HCT116 (cell line): ENCODE measurements at regions not wholly inside any gene's neighbourhood (a gene's known extent, or its start where the extent isn't known, plus 50 kb on each side); places are given as distances from the start of the nearest gene placed in this dataset.

Source experiments
- ATAC-seq: fragments of 200-7000 bp; cut with Tn5 transposase; 2 replicates; pipeline ENCODE4 v1.9.1; 2020; ENCODE audit warnings: mild to moderate bottlenecking, moderate library complexity
- BruUV-seq: library from RNA; stranded (reverse); fragments of 400-500 nt; replicated peaks from 2 replicates; lab custom pipeline; 2021; lab: Mats Ljungman, UMichigan
- CTCF ChIA-PET: fragments of 300-600 bp; sonication (Branson Sonifier 250); formaldehyde crosslinking; loops from one replicate; lab custom pipeline; 2021; ENCODE audit warnings: antibody characterized with exemption; lab: Charles Lee
- POLR2A ChIA-PET: fragments of 300-600, 350-600 bp; sonication (Branson Sonifier 250); formaldehyde crosslinking; loops from one replicate; lab custom pipeline; 2021; ENCODE audit warnings: antibody characterized with exemption; lab: Charles Lee
- RAD21 ChIA-PET, 2 experiments: fragments of 300-600 bp; sonication (Branson Sonifier 250); formaldehyde crosslinking; loops; one replicate each; lab custom pipeline; 2023; ENCODE audit warnings: low total read pairs in 2 of 2; ENCODE audit not compliant: uncharacterized antibody in 2 of 2, unreplicated experiment in 2 of 2, low non-redundant PET in 1 of 2; lab: Charles Lee
- DNase-seq: peaks from one replicate; pipeline ENCODE4 v3.0.0-alpha.2; 2010; ENCODE audit warnings: low read depth, low spot score
- H2AFZ ChIP-seq: fragments of 200-600 bp; shearing (Covaris generic), sonication (generic); 2 replicates; pipeline ENCODE4 v1.6.1; 2017; ENCODE audit warnings: low read depth, mixed run types, mixed read lengths, antibody characterized with exemption, low read length; ENCODE audit not compliant: poor library complexity, severe bottlenecking
- H3K27ac ChIP-seq: 2 replicates; pipeline ENCODE4 v1.5.1; 2012; ENCODE audit warnings: low read depth, low read length
- H3K27me3 ChIP-seq: fragments of 200-600 bp; sonication (generic); 2 replicates; pipeline ENCODE4 v1.6.1; 2016; ENCODE audit warnings: mixed run types, low read length, mixed read lengths; ENCODE audit not compliant: insufficient read depth
- H3K36me3 ChIP-seq, 2 experiments: fragments of 200-500 bp in 1 of 2; fragments of 200-600 bp in 1 of 2; sonication (Bioruptor generic) in 1 of 2; sonication (generic) in 1 of 2; 2 replicates each; pipeline versions ENCODE4 v1.5.1 to v1.6.1; 2014 to 2016; ENCODE audit warnings: low read length in 2 of 2, inconsistent platforms in 1 of 2, mixed read lengths in 1 of 2, mixed run types in 1 of 2; ENCODE audit not compliant: insufficient read depth in 2 of 2, control insufficient read depth in 1 of 2
- H3K4me1 ChIP-seq, 2 experiments: fragments of 200-600 bp in 1 of 2; sonication (generic) in 1 of 2; 2 replicates each; pipeline versions ENCODE4 v1.5.1 to v1.6.1; 2012 to 2017; ENCODE audit warnings: low read length in 2 of 2, inconsistent platforms in 1 of 2, mild to moderate bottlenecking in 1 of 2, mixed read lengths in 1 of 2, mixed run types in 1 of 2, moderate library complexity in 1 of 2; ENCODE audit not compliant: insufficient read depth in 2 of 2, control insufficient read depth in 1 of 2
- H3K4me2 ChIP-seq: fragments of 200-600 bp; sonication (generic); 2 replicates; pipeline ENCODE4 v1.6.1; 2017; ENCODE audit warnings: mixed run types, low read length, mixed read lengths
- H3K4me3 ChIP-seq, 2 experiments: fragments of 200-600 bp in 1 of 2; sonication (generic) in 1 of 2; replicated peaks in 1 of 2; 2 replicates each; pipeline ENCODE4 v1.5.1; 2011 to 2016; ENCODE audit warnings: low read length in 2 of 2, control low read depth in 1 of 2, low read depth in 1 of 2, mild to moderate bottlenecking in 1 of 2, mixed read lengths in 1 of 2, mixed run types in 1 of 2
- H3K79me2 ChIP-seq: fragments of 200-600 bp; sonication (generic); 2 replicates; pipeline ENCODE4 v1.6.1; 2017; ENCODE audit warnings: mild to moderate bottlenecking, mixed run types, low read length, moderate library complexity, mixed read lengths; ENCODE audit not compliant: insufficient read depth
- H3K9ac ChIP-seq: fragments of 200-600 bp; sonication (generic); 2 replicates; pipeline ENCODE4 v1.6.1; 2016; ENCODE audit warnings: low read length, mixed read lengths
- H3K9me2 ChIP-seq: fragments of 200-600 bp; sonication (generic), shearing (Covaris generic); 2 replicates; pipeline ENCODE4 v1.6.1; 2017; ENCODE audit warnings: mixed run types, mild to moderate bottlenecking, moderate library complexity; ENCODE audit not compliant: insufficient read depth
- H3K9me3 ChIP-seq, 2 experiments: fragments of 200-500 bp in 1 of 2; fragments of 200-600 bp in 1 of 2; sonication (Bioruptor generic) in 1 of 2; sonication (generic) in 1 of 2; 2 replicates each; pipeline ENCODE4 v1.6.1; 2014 to 2017; ENCODE audit warnings: low read length in 2 of 2, mixed read lengths in 2 of 2, inconsistent platforms in 1 of 2, low read depth in 1 of 2, mild to moderate bottlenecking in 1 of 2, mixed run types in 1 of 2, moderate library complexity in 1 of 2; ENCODE audit not compliant: control insufficient read depth in 1 of 2, insufficient read depth in 1 of 2
- H4K20me1 ChIP-seq: fragments of 200-600 bp; sonication (generic), shearing (Covaris generic); 2 replicates; pipeline ENCODE4 v1.6.1; 2017; ENCODE audit warnings: mixed run types, mild to moderate bottlenecking, moderate library complexity; ENCODE audit not compliant: insufficient read depth
- CBX3 ChIP-seq: IDR thresholded peaks from 2 replicates; pipeline ENCODE4 v1.6.1; 2012; ENCODE audit warnings: low read depth
- CEBPB ChIP-seq: IDR thresholded peaks from 2 replicates; pipeline ENCODE4 v1.6.1; 2012; ENCODE audit warnings: low read depth
- EGR1 ChIP-seq: IDR thresholded peaks from 2 replicates; pipeline ENCODE4 v1.6.1; 2012; ENCODE audit warnings: low read depth
- ELF1 ChIP-seq: IDR thresholded peaks from 2 replicates; pipeline ENCODE4 v1.6.1; 2012; ENCODE audit warnings: low read depth, borderline replicate concordance
- EZH2 ChIP-seq: fragments of 200-600 bp; sonication (generic); IDR thresholded peaks from 2 replicates; pipeline ENCODE4 v1.6.1; 2017; ENCODE audit warnings: antibody characterized with exemption, mixed run types
- EZH2phosphoT487 ChIP-seq: fragments of 200-600 bp; IDR thresholded peaks from 2 replicates; pipeline ENCODE4 v1.6.1; 2018; ENCODE audit warnings: antibody characterized with exemption, borderline replicate concordance
- FOSL1 ChIP-seq: IDR thresholded peaks from 2 replicates; pipeline ENCODE4 v1.6.1; 2012; ENCODE audit warnings: low read depth
- JUND ChIP-seq: IDR thresholded peaks from 2 replicates; pipeline ENCODE4 v1.6.1; 2012
- POLR2AphosphoS5 ChIP-seq: IDR thresholded peaks from 2 replicates; pipeline ENCODE4 v1.6.1; 2011; ENCODE audit warnings: mild to moderate bottlenecking, low read depth, low read length, moderate library complexity
- RAD21 ChIP-seq: IDR thresholded peaks from 2 replicates; pipeline ENCODE4 v1.6.1; 2012; ENCODE audit warnings: low read depth, mild to moderate bottlenecking
- SIN3A ChIP-seq: IDR thresholded peaks from 2 replicates; pipeline ENCODE4 v1.6.1; 2012; ENCODE audit warnings: low read depth
- SP1 ChIP-seq: IDR thresholded peaks from 2 replicates; pipeline ENCODE4 v1.6.1; 2012; ENCODE audit warnings: low read depth
- SRF ChIP-seq: IDR thresholded peaks from 2 replicates; pipeline ENCODE4 v1.6.1; 2012; ENCODE audit warnings: low read depth
- TCF7L2 ChIP-seq: IDR thresholded peaks from 2 replicates; pipeline ENCODE4 v1.7.0; 2011; ENCODE audit warnings: borderline replicate concordance, inconsistent platforms; ENCODE audit not compliant: insufficient read depth, insufficient read length; ENCODE audit errors: extremely low read depth
- YY1 ChIP-seq: IDR thresholded peaks from 2 replicates; pipeline ENCODE4 v1.6.1; 2011; ENCODE audit warnings: low read length, low read depth, moderate library complexity, mild to moderate bottlenecking; ENCODE audit not compliant: insufficient replicate concordance; ENCODE audit errors: extremely low read depth
- ZFX ChIP-seq: fragments of 450-650 bp; IDR thresholded peaks from 2 replicates; pipeline ENCODE4 v1.6.1; 2017
- ZNF274 ChIP-seq: fragments of 200-500 bp; sonication (Bioruptor generic); IDR thresholded peaks from 2 replicates; pipeline ENCODE4 v1.6.1; 2014; ENCODE audit warnings: mild to moderate bottlenecking, low read depth, low read length, inconsistent platforms
- intact Hi-C: fragments of 100-400 bp; cut with micrococcal nuclease; formaldehyde crosslinking; loops from 2 replicates; pipeline ENCODE4 v1.10.0; 2022
- TF ChIP-seq, protein P1 (sequence below): IDR thresholded peaks from 2 replicates; pipeline ENCODE4 v1.6.1; 2012; ENCODE audit warnings: low read depth
- TF ChIP-seq, protein P2 (sequence below): IDR thresholded peaks from 2 replicates; pipeline ENCODE4 v1.6.1; 2011; ENCODE audit warnings: mild to moderate bottlenecking, low read length, moderate library complexity; ENCODE audit not compliant: insufficient replicate concordance; ENCODE audit errors: extremely low read depth

DNA sequence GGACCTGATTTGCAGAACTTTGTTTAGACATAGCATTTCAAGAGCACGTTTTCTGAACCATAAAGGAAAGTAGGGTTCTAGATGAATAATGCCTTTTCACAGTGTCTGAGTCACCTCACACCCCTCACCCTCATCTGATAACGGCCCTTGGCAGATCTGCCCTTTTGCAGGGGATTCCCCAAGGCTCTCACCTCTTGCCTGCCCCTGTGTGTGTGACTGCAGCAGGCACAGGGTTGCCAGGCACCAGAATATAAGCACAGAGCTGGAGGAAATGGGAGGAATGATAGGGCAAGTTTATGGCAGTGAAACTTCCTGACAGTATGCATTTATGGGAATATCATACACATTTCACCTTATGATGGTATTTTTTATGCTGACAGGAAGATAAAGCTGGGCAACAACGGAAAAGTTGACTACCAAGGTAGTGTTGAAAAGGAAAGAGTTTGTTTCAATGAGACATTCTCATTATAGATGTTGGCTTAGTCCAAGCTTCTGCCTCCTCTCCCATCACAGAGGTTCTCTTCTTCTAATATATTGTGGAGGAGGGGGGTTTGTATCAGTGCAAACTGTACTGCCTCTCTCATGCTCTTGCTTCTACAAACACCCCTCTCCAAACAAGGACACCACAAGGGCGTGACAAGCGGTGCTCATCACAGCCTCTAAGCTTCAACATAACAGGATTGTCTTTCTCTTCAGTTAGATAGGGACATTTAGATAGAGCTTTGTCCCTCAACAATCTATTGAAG is 101.5 kb upstream of the BACH2 start:
- BruUV-seq: no TSS peak
- Histone ChIP-seq H3K4me1 (peaks cover 0 to 9% of the 10 kb centered on the region in 2 experiments; a peak in 1 of 4 replicates), H3K9me3 (no peaks in the 10 kb centered on the region), H4K20me1 (no peaks in the 10 kb centered on the region), H3K9me2 (no peaks in the 10 kb centered on the region), H2AFZ (no peak overlapping the region), H3K36me3 (no peaks in the 10 kb centered on the region), H3K9ac (no peak overlapping the region), H3K4me2 (no peak overlapping the region), H3K4me3 (no peak overlapping the region), H3K27ac (no peak overlapping the region), H3K27me3 (no peaks in the 10 kb centered on the region), H3K79me2 (no peaks in the 10 kb centered on the region)
- no peak for ATAC-seq
- ChIA-PET CTCF (interaction anchor here (1.2 kb wide), 1 partner anchor 458 kb away, joined by 5 read pairs; no protein-coding TSS in a partner anchor), POLR2A (no interaction called here), RAD21 (interaction anchor here in 1 of 2 experiments (1.2 kb wide), 1 partner anchor 458 kb away, joined by 3 read pairs; no protein-coding TSS in a partner anchor)
- TF ChIP-seq FOSL1 (no peak), CEBPB (no peak), POLR2AphosphoS5 (no peak), ZNF274 (no peak), TCF7L2 (no peak), YY1 (no peak), EGR1 (no peak), CBX3 (no peak), ZFX (no peak), EZH2phosphoT487 (no peak), ELF1 (no peak), SIN3A (no peak), RAD21 (no peak), SRF (no peak), EZH2 (no peak), JUND (no peak), SP1 (no peak)
- TF ChIP-seq, protein P1, sequence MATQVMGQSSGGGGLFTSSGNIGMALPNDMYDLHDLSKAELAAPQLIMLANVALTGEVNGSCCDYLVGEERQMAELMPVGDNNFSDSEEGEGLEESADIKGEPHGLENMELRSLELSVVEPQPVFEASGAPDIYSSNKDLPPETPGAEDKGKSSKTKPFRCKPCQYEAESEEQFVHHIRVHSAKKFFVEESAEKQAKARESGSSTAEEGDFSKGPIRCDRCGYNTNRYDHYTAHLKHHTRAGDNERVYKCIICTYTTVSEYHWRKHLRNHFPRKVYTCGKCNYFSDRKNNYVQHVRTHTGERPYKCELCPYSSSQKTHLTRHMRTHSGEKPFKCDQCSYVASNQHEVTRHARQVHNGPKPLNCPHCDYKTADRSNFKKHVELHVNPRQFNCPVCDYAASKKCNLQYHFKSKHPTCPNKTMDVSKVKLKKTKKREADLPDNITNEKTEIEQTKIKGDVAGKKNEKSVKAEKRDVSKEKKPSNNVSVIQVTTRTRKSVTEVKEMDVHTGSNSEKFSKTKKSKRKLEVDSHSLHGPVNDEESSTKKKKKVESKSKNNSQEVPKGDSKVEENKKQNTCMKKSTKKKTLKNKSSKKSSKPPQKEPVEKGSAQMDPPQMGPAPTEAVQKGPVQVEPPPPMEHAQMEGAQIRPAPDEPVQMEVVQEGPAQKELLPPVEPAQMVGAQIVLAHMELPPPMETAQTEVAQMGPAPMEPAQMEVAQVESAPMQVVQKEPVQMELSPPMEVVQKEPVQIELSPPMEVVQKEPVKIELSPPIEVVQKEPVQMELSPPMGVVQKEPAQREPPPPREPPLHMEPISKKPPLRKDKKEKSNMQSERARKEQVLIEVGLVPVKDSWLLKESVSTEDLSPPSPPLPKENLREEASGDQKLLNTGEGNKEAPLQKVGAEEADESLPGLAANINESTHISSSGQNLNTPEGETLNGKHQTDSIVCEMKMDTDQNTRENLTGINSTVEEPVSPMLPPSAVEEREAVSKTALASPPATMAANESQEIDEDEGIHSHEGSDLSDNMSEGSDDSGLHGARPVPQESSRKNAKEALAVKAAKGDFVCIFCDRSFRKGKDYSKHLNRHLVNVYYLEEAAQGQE: no peak
- TF ChIP-seq, protein P2, sequence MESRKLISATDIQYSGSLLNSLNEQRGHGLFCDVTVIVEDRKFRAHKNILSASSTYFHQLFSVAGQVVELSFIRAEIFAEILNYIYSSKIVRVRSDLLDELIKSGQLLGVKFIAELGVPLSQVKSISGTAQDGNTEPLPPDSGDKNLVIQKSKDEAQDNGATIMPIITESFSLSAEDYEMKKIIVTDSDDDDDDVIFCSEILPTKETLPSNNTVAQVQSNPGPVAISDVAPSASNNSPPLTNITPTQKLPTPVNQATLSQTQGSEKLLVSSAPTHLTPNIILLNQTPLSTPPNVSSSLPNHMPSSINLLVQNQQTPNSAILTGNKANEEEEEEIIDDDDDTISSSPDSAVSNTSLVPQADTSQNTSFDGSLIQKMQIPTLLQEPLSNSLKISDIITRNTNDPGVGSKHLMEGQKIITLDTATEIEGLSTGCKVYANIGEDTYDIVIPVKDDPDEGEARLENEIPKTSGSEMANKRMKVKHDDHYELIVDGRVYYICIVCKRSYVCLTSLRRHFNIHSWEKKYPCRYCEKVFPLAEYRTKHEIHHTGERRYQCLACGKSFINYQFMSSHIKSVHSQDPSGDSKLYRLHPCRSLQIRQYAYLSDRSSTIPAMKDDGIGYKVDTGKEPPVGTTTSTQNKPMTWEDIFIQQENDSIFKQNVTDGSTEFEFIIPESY: no peak
- no peak for DNase-seq
- intact Hi-C loops: loop anchor here (10.0 kb wide), 1 partner anchor 183 kb away; no protein-coding TSS in a partner anchor
